DMS53 (cell line): ENCODE measurements at regions not wholly inside any gene's neighbourhood (a gene's known extent, or its start where the extent isn't known, plus 50 kb on each side); places are given as distances from the start of the nearest gene placed in this dataset.
"Not testable (repeated sequence)": the region's sequence is repeated elsewhere in the genome, so short reads cannot be mapped to it uniquely, and the experiment has no call there.

Experiments
- DNase-seq: peaks from one replicate; lab custom pipeline; 2025; lab: John Stamatoyannopoulos, UW

DNA sequence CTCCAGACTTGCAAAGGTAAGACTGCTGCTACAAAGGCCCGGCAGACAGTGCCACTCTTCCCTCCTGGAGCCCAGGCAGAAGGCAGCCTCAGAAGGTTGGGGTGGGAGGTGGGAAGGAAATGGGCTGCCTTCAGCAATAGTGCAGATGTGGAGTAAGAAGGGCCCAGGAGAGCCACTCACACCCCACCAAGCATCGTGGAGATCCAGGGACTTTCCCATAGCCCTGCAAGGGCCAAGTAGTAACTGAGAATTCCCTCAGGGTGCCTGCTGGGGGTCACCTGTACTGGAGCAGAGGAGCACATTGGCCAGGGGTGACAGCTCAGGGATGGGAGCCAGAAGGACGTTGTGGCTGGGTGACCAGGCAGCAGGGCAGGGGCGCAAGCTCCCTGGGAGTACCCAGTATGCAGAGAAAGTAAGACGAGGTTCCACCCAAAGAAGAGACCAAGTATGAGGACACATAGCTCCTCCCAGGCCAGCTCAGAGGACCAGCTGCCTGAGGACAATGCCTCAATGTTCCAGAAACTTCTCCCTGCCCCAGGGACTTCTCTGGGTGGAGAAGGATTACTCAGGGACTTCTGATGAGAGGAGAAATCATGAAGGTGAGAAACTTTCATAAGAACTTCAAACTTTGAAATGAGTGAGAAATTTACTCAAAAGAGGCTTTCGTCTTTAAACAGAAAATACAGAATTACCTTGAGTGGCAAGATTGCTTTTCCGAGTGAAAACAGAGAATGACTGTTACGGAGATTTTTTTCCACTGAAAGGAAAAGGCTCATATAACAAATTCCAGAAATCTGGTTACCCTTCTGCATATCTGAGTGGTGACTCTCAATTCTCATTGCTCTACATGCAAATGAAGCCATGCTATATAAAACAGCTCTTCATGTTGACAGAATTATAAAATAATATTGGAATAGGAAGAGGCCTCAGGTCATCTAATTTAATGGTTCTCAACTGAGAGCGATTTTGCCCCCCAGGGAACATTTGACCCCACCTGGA is 87.9 kb upstream of the TRIO start:
- no peak for DNase-seq

DNA sequence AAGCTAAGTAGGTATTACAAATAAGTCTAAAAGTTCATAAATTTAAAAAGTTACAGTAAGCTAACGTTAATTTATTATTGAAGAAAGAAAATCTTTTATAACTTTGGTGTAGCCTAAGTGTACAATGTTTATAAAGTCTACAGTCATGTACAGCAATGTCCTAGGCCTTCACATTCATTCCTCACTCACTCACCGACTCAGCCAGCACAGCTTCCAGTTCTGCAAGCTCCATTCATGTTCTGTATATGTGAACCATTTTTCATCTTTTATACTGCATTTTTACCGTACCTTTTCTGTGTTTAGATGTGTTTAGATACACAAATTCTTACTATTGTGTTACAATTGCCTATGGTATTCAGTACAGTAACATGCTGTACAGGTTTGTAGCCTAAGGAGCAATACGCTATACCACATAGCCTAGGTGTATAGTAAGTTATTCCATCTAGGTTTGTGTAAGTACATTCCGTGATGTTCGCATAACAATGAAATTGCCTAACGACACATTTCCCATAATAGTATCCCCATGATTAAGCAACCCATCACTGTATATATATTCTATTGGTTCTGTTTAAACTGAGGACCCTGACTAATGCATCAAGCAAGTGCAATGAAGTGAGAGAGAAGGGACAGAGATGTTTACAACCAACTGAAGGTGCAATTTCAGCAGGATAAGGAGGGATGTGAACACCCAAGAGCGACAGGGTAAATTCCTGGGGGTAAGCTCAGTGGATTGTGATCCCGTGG is 88.9 kb upstream of the TRIO start:
- DNase-seq, result no peak

DNA sequence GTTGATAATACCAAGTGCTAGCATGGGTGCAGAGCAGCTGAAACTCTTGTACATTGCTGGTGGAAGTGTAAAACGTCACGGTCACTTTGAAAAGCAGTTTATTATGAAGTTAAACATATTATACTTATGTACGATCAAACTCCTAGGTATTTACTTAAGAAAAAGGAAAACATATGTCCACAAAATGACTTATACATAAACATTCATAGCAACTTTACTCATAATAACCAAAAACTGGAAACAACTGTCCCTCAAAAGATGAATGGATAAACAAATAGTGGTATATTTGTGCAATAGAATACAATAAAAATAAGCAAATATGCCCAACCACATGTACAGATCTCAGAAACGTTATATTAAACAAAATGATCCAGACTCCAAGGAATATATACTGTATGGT is 92.3 kb upstream of the TRIO start:
- no peak for DNase-seq

DNA sequence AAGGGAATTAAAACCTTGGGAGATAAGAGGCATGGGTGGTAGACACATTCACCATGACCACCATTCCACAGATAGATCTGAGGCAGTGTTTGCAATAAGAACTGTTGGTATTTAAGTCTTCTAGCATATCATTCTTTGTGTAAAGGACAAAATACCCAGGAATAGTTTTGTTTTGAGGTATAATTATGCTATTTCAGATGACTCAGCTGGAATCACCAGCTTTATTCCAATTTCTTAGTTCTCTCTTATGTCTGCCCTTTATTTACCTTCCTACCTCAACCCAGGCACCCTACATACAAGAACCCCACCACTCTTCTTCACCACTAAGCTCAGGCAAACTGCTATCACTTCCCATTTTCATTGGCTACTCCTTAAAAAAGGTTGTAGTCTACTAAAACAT is 94.7 kb upstream of the TRIO start:
- no peak for DNase-seq

DNA sequence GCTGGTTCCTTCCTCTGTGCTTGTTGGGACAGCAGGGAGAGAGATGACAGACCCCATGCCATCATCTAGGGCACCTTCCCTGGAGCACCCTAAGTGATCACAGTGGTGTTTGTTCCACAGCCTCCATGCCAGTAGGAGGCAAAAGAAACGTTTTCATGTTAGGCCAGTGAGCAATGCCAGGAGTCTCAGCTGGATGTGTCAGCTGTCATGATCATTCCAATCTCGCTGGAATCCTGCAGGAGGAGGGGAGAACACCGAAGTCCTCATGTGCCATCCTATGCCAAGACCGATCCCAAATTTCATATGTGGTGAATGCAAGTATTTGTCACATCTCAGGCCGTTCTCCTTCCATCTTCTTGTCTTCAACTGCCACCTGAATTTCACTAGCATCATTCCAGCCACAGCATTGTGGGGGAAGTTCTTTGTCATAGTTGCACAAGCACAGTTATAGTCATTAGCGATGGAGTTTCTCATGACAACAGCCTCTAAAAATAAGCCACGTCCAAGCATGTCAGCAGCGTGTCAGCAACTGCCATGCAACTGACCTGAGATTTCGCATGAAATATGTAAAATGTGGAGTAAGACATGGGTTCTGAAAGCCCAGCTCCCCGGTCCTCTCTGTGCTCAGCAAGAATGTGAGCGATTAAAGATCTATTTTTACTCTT is 97.2 kb upstream of the DNAH5 start:
- no peak for DNase-seq

DNA sequence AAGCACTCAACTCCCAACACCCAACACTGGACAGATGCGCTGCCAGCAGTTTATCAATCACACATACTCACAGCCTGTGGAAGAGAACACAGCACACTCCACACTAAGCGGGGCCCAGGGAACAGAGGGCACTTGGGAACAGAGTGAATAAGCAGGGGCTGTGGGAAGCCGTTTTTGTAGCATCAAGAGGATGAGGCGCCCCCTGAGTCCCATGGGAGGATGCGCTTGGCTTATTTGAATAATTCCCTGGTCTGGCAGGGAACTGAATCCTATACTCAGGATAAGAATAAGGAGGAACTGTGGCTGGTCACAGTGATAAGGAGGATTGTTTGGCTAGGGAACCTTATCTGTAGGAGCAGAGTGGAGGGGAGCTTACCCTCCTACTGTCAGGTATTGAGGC is 96.1 kb upstream of the DNAH5 start:
- DNase-seq, result no peak

DNA sequence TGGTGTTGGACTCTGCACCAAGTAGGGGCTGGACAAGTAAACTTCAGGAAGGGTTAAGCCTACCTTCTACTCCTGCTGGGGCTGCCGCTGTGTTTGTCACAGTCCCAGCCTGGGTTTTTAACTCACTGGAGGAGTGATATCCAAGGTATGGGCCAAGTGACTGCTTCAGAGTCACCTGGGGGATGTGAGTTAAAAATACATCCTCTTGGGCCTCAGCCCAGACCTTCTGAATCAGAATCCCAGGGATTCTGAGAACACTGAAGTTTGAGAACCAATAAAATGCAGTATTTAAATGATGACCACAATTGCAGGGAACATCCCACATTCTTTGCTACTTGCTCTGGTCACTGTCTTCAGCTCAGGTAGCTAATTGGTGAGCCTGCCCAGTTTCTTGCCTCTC is 95.1 kb upstream of the DNAH5 start:
- DNase-seq, result no peak

DNA sequence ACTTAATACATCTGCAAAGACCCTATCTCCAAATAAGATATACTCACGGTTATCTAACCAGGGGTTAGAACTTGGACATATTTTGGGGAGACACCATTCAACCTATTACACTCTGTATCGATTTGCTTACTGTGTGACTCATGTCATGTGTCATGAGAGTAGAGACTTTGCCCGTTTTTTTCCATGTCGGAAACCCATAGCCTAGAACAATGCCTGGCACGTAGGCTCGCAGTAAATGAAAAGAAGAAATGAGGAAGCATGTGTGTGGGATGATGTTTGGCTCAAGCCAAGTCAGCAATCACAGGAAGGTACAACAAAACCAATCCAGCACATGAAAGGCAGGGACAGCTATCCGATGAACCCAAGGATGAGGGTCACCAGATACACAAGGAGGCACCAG is 94.6 kb upstream of the DNAH5 start:
- peak; percentile 51 for DNase-seq

DNA sequence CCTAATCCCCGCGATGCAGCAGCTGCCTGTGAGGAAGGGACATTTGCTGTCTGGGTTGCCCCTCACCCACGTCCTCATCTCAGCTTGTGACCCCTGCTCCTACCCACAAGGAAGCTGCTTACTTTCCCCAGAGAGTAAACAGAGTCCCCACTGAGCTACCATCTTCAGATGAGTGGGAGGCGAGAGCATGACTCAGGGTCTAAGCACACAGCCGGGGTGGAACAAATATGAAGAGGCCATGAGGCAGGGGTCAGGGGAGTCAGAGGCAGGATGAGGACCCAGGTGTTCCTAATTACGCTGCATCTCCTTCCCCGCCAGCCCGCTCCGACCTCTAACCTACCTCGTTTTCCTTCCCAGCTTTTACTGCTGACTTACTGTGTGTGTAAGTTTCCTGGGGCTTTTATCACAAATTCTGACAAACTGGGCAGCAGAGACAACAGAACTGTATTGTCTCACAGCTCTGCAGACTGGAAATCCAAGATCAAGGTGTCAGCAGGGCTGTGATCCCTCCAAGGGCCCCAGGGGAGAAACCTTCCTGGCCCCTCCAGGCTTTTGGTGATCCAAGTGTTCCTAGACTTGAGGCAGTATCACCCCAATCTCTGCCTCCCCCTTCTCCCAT is 94.0 kb upstream of the DNAH5 start:
- peak; percentile 73 for DNase-seq

DNA sequence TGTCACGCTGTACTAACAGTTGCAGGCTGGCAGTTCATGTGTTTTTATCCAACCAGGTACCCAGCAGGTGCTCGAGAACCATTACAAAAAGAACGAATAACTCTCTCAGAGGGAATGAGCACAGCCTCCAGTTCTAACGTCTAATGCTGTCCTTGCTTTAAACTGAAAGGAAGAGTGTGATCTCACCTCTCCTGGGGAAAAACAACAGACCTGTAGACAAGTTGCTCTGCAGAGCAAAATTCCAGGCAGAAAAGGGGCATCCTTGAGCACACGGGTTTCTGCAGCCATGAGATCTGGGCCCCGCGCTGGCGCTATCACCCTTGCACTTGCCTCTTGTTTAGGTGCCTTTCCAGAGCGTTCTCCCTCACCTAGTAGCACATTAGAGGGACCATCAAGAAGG is 92.5 kb upstream of the DNAH5 start:
- DNase-seq, result peak; percentile 26

DNA sequence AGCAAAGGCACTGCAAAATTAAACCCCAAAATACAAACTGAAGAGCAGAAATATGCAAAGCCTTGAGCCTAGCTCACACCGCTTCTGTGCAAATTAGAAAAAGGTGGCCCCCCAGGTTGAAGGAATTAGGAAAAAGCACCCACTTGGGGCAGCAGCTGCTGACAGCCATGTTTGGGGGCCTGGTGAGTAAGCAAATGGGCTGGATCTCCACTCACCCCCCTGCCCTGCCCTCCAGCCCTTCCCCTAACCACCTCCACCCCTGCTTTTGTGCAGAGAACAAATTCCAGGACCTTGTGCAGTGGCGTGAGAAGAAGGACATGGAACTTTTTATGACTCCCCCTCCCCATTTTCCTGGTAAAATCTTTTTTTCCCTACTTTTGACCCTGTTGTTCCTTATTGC is 92.0 kb upstream of the DNAH5 start:
- DNase-seq, result peak; percentile 27

DNA sequence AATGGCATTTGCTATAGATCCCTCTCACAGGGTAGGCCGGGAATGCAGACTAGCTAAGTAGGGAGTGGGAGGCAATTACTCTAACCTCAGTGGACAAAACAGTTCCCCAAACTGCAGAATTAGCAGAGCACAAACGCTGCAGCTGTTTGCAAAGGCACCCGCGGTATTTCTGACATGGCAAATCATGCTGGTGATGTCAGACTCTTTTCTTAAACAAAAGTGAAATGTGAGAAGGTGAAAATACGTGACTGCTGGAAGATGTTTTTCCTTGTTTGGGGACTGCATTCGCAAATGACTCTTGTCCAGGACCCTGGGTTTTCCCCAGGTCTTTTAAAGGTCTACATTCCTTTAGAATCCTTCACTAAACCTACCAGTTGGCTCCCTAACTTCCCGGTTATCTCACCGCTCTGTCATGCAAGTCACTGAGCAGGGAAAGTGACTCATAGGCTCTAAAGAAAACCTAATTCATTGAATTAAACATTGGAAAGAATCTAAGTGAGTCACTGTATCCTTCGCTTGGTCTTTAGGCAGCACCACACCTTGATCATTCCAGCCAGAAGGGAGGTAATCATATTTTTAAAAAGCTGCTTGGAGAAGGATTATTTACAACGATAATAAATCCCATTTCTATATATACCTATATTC is 91.5 kb upstream of the DNAH5 start:
- peak; percentile 88 for DNase-seq

DNA sequence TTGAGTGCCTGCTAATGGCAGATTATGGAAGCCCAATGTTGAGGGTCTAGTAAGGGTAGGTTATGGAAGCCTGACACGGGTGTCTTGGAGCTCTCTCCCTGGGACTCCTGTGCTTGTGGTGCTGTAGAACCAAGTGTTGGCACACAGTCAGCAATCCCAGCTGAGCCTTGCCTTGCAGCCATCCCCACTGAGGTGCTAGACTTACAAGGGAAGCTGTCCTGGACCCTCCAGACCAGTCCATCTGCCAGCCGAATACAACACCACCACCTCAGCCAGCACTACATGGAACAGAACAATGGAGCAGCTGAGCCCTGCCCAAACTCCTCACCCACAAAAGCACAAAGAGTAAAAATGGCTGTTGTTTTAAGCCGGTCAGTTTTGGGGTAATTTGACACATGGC is 90.5 kb upstream of the DNAH5 start:
- no peak for DNase-seq

DNA sequence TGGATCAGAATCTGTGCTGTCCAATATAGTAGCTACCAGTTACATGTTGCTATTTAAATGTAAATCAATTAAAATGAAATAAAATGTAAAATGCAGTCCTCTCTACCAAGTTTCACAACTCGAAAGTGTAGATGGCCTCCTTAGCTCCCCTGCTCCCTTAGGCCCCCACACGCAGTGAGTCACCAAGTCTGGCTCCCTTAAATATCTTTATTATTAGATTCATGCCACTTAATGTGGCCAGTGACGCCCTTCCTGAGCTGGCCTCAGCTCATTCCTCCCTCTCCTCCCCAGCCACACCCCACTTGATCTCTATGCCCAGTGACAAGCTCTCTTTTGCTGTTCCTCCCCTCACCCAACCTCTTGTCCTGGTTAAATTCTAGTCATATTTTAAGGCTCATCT is 88.4 kb upstream of the DNAH5 start:
- no peak for DNase-seq

DNA sequence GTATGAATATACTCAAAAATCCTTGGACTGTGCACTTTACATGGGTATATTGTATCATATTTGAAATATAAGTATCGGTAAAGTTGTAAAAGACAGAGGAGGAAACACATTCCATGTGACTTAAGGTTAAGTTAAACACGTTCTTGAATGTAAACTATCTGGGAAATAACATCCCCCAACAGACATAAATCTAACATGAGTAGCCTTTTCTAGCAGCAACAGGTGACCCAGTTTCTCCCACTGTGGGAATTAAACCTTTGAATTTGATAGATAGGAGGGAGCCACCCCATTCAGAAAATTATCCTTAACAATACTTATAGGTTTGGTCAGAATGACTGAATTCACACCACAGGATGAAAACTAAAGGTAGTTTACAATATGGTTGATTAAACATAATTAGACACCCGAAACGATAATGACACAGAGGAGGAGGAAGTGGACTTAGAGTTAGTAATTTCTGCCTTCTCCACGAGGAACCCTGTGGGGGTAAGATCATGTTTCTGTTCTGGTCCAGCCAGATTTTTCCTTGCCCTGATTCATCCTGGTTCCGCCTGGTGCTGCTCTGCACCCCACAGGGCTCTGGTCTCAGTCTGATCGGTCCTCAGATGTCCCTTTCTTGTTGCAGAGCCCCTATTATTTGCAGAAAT is 84.6 kb upstream of the DNAH5 start:
- no peak for DNase-seq

DNA sequence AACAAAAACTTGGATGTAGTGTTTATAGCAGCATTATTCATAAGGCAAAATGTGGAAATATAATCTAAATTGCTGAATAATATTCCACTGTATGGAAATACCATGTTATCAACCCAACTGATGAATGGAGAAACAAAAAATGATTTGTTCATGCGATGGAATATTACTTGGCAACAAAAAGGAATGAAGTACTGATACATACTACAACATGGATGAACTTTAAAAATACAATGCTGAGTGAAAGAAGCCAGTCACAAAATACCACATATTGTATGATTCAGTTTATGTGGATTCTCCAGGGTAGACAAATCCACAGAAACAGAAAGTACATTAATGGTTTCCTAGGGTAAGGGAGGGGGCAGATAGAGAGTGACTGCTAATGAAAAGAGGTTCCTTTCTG is 83.7 kb upstream of the DNAH5 start:
- DNase-seq, result no peak

DNA sequence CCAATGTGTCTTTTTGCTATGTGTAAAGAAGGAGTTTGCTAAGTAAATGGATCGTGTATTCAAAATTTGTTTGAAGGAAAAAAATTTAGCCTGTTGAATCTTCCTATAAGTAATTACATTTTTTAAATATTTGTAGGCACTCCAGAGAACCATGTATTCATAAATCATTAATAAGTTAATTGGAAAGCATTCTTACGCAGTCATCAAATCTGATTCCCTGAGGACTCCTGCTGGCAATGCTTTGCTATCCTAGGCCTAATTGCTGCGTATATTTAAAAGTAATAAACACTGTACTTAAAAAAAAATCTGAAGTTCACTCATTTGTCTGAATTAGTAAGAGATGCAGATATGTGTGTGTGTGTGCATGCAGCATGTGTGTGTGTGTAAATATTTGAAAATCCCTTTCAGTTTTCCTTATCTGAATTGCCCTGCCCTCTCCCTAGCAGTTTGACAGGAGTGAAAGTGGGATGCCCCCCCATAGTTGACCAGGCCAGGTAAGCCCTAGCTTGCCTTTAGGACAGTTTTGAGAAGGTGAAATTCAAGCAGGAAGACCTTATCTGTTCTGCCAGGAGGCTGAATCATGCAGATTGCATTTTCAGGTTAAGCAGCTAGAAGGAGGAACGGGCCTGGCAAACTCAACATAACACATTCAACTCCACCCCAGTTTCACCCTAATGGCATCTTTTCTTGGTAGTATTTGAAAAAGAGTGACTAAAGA is 81.2 kb upstream of the DNAH5 start:
- no peak for DNase-seq

DNA sequence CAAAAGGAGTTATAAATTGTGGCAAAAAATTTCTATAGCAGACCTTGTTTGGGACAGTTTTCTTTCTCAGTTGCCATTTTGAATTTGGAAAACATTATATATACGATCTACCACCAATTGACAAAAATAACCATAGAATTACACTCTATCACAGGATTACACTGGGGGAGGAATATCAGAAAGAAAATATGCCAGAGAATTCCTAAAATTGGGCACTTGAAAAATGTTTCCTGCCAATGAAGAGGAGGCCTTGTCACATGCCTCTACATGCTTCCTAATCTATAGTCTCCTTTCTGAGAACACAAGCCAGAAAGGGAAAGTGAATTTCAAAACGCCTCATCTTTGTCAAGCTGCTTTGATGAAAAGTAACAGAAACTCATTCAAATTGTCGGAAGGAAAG is 78.5 kb upstream of the DNAH5 start:
- DNase-seq, result no peak

DNA sequence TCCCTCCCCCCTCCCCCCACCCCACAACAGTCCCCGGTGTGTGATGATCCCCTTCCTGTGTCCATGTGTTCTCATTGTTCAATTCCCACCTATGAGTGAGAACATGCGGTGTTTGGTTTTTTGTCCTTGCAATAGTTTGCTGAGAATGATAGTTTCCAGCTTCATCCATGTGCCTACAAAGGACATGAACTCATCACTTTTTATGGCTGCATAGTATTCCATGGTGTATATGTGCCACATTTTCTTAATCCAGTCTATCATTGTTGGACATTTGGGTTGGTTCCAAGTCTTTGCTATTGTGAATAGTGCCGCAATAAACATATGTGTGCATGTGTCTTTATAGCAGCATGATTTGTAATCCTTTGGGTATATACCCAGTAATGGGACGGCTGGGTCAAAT is 76.5 kb upstream of the DNAH5 start:
- DNase-seq, result not testable (repeated sequence)

DNA sequence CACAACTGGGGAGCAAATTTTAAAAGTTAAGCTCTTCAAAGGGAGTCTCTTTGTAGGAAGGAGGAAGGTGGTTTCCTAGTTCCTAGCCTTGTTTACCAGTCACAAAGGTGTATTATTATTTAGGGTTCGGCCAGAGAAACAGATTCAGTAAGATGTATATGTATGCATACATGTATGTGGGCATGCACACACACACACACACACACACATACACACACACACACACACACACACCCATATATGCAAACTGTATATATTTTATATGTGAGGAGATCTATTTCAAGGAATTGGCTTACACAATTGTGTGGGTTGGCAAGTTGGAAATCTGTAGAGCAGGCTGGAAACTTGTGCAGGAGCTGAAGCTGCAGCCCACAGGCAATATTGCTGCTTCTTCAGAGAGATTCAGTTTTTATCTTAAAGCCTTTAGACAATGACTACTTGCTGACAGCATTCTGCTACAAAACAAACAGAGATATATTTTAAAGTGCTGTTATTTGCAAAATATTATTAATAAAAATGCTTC is 75.3 kb upstream of the DNAH5 start:
- DNase-seq, result no peak
